Fibroblast of the aortic adventitia (primary cell): ENCODE measurements at regions not wholly inside any gene's neighbourhood (a gene's known extent, or its start where the extent isn't known, plus 50 kb on each side); places are given as distances from the start of the nearest gene placed in this dataset.

Experiments used
- DNase-seq: peaks from one replicate; pipeline ENCODE4 v3.0.0-alpha.2; 2010; ENCODE audit warnings: low read depth
- H3K4me3 ChIP-seq: 2 replicates; pipeline ENCODE4 v1.5.1; 2011; ENCODE audit warnings: low read depth, mild to moderate bottlenecking, control low read depth, low read length, moderate library complexity
- TF ChIP-seq, protein P1 (sequence below): IDR thresholded peaks from 2 replicates; pipeline ENCODE4 v1.5.1; 2011; ENCODE audit warnings: mild to moderate bottlenecking, low read length, control low read depth, inconsistent platforms; ENCODE audit not compliant: insufficient read depth

DNA sequence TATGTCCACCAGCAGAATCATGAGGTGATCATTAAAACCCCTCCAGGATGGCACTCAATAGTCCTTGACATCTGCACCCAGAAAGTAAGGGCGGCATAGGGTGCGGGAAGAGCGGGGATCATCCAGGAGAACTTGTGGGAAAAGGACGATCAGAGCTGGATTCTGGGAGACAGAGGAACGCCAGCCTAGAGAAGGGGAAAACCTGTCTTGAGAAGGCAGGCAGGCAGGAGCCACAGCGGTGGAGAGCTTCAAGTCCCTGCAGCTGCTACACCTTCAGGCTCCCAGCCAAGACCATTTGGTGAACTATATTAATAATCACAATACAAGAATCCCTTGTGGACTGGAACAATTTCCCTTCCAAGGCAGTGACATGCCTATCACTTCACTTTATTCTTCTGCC, 134.3 kb downstream of the BUD13 start:
- no peak overlapping the region for H3K4me3 ChIP-seq
- TF ChIP-seq, protein P1, sequence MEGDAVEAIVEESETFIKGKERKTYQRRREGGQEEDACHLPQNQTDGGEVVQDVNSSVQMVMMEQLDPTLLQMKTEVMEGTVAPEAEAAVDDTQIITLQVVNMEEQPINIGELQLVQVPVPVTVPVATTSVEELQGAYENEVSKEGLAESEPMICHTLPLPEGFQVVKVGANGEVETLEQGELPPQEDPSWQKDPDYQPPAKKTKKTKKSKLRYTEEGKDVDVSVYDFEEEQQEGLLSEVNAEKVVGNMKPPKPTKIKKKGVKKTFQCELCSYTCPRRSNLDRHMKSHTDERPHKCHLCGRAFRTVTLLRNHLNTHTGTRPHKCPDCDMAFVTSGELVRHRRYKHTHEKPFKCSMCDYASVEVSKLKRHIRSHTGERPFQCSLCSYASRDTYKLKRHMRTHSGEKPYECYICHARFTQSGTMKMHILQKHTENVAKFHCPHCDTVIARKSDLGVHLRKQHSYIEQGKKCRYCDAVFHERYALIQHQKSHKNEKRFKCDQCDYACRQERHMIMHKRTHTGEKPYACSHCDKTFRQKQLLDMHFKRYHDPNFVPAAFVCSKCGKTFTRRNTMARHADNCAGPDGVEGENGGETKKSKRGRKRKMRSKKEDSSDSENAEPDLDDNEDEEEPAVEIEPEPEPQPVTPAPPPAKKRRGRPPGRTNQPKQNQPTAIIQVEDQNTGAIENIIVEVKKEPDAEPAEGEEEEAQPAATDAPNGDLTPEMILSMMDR: no peak
- DNase-seq: no peak

DNA sequence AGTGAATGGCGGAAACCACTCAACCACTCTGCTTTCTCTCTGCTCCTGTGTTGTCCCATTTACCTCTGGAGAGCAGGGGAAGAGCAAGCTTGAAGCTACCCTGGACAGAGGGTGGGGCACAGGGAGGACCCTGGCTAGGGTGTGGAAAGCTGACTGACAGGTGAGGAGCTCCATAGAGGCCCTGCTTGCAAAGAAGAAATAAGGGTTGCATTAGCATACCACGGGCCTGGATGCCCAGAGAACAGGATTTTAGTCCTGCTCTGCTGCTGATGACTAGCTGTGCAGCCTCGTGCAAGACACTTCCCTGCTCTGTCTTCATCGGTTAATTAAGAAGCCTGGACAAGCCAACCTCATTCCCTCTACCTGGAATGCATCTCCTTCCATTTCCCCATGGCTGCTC, 135.0 kb downstream of the BUD13 start:
- TF ChIP-seq, protein P1: no peak
- H3K4me3 ChIP-seq: no peak overlapping the region
- DNase-seq: no peak

DNA sequence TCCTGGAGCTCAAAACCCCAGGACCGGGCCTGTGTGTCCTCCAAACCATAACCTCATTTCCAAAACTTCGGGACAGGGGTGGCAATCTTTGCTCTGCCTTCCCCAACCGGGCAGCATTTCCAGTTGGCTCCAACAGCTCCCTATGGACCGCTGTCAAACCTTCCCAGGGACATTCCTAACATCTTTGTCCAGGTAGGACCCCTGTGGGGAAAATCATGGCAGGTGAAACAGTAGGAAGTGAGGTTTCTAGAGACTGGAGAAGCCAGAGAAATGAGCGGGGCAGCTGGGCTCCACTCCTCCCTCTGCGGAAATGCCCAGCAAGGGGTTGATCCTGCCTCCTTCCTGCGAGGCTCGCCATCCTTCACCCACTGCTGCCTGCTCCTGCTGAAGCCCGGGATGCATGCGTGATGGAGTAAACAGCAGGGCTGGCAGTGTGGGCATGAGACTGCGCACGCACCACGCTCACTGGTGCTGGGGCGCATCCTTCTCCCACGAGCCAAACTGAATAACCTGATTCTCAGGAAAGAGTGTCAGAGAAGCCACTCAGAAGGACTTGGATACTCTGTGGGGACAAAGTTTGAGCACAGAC, 136.4 kb downstream of the BUD13 start:
- no peak for DNase-seq
- H3K4me3 ChIP-seq: no peak overlapping the region
- TF ChIP-seq, protein P1: no peak

DNA sequence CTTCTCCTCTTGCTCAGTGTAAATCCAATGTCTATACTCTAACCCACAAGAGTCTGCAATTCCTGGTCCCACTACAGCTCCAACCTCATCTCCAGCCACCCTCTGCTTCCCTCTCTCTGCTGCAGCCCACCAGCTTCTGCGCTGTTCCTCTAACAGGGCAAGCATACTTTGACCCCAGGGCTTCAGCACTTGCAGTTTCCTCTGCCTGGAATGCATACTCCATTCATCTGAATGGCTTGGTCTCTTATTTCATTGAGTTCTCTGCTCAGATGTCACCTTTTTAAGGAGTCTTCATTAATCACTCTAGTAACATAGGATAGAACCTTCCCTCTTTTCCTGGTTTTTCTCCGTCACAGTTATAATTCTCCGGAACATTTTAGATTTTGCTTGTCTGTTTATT, 141.6 kb downstream of the BUD13 start:
- H3K4me3 ChIP-seq: no peak overlapping the region
- no peak for DNase-seq
- TF ChIP-seq, protein P1: no peak

- H3K4me3 ChIP-seq: no peak overlapping the region
- no peak for DNase-seq
- TF ChIP-seq, protein P1: no peak
Measured at GRCh38 chr11:116618461-116618860, 154.3 kb downstream of the BUD13 start.

GRCh38 chr11:116615211-116615865, 157.4 kb downstream of the BUD13 start:
- TF ChIP-seq, protein P1: no peak
- no peak overlapping the region for H3K4me3 ChIP-seq
- no peak for DNase-seq
